Activated naive CD4-positive, alpha-beta T cell treated with anti-CD3 and anti-CD28 coated beads, Interleukin-2, amount 10 ng/mL, durations not matched to agents 7 days and 5 days (primary cell): ENCODE measurements at regions not wholly inside any gene's neighbourhood (a gene's known extent, or its start where the extent isn't known, plus 50 kb on each side); places are given as distances from the start of the nearest gene placed in this dataset.
"Not testable (repeated sequence)": the region's sequence is repeated elsewhere in the genome, so short reads cannot be mapped to it uniquely, and the experiment has no call there.

Experiments used
- CTCF ChIA-PET: fragments of 350-600 bp; sonication (Branson Sonifier 250); formaldehyde crosslinking; loops from one replicate; lab custom pipeline; 2021; ENCODE audit warnings: antibody characterized with exemption; lab: Charles Lee
- DNase-seq: peaks from one replicate; pipeline ENCODE4 v3.0.0-alpha.2; 2020
- H3K27ac Mint-ChIP-seq: one replicate; pipeline ENCODE4 v1.8.0; 2021; ENCODE audit warnings: mild to moderate bottlenecking, moderate library complexity, mixed read lengths
- H3K27me3 Mint-ChIP-seq: one replicate; pipeline ENCODE4 v1.8.0; 2021; ENCODE audit warnings: mild to moderate bottlenecking, mixed read lengths
- H3K36me3 Mint-ChIP-seq: one replicate; pipeline ENCODE4 v1.8.0; 2021; ENCODE audit warnings: mixed read lengths
- H3K4me1 Mint-ChIP-seq: one replicate; pipeline ENCODE4 v1.8.0; 2021; ENCODE audit warnings: mixed read lengths
- H3K4me3 Mint-ChIP-seq: one replicate; pipeline ENCODE4 v1.8.0; 2021; ENCODE audit warnings: mild to moderate bottlenecking, moderate library complexity, mixed read lengths
- H3K9me3 Mint-ChIP-seq: one replicate; pipeline ENCODE4 v1.8.0; 2021; ENCODE audit warnings: mixed read lengths

- H3K27ac Mint-ChIP-seq = no peak overlapping the region
Measured at GRCh38 chr7:153523320-153524015, 528.7 kb upstream of the DPP6 start.

DNA sequence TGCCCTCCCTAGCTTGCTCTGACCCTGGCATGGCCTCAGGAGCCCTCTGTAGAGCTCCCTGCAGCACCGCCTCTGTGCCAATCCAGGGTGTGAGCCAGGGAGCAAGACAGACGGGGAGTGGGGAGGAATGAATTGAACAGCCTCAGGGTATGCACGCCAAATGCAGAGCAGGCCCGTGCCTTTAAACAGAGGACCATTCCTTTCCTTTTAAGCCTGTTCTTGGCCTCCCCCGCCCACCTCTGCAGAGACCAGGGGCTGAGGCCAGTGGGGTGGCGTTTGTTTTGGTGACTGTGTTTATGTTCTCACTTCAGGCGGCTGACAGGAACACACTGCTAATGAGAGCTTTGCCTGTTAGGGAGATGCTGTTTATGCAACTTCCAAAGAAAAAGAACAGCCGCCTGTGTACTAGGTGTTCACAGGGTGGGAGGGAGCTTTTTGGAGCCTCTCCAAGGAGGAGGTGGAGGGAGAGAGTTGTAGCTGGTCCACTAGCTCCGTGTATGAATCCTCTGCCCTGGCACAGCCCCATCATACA lies 528.1 kb upstream of the DPP6 start:
- H3K27me3 Mint-ChIP-seq = no peaks in the 10 kb centered on the region
- no peaks in the 10 kb centered on the region for H3K4me1 Mint-ChIP-seq
- H3K9me3 Mint-ChIP-seq = peaks cover 14% of the 10 kb centered on the region
- H3K27ac Mint-ChIP-seq = no peak overlapping the region
- CTCF ChIA-PET = no interaction called here
- no peaks in the 10 kb centered on the region for H3K36me3 Mint-ChIP-seq
- H3K4me3 Mint-ChIP-seq = no peak overlapping the region
- DNase-seq = no peak

More at GRCh38 chr7:153523320-153524015, 528.7 kb upstream of the DPP6 start:
- Mint-ChIP-seq H3K27me3 (no peaks in the 10 kb centered on the region), H3K4me3 (no peak overlapping the region), H3K4me1 (no peaks in the 10 kb centered on the region), H3K36me3 (no peaks in the 10 kb centered on the region), H3K9me3 (peaks cover 17% of the 10 kb centered on the region)
- CTCF ChIA-PET = no interaction called here
- no peak for DNase-seq

- Mint-ChIP-seq H3K27me3 (no peaks in the 10 kb centered on the region), H3K27ac (no peak overlapping the region), H3K4me1 (no peaks in the 10 kb centered on the region), H3K36me3 (no peaks in the 10 kb centered on the region), H3K4me3 (no peak overlapping the region), H3K9me3 (peaks cover 27% of the 10 kb centered on the region)
- CTCF ChIA-PET = no interaction called here
- no peak for DNase-seq
Measured at GRCh38 chr7:153529100-153529499, 523.1 kb upstream of the DPP6 start.

- Mint-ChIP-seq H3K27me3 (no peaks in the 10 kb centered on the region), H3K9me3 (peaks cover 27% of the 10 kb centered on the region), H3K36me3 (no peaks in the 10 kb centered on the region), H3K27ac (no peak overlapping the region), H3K4me1 (no peaks in the 10 kb centered on the region), H3K4me3 (no peak overlapping the region)
- CTCF ChIA-PET = no interaction called here
- DNase-seq = no peak
Measured at GRCh38 chr7:153529651-153530165, 522.5 kb upstream of the DPP6 start.

DNA sequence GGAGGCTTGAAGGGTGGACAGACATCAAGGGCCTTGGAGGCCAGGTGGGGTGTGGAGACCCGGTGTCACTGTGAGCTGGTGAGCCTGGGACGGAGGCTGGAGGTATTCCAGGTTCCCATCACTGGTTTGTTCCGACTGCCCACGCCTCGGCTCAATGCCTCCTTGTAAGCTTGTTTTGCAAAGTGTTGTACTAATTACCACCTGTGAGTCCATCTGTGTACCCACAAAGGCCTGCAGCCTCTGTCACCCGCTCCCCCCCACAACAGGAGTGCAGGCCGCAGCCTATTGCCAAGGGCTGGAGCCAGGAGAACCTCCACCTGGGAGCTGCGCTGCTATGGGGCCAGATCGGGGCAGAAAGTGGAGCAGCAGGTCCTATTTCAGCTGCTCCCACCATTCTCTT lies 521.8 kb upstream of the DPP6 start:
- Mint-ChIP-seq H3K27ac (no peak overlapping the region), H3K27me3 (no peaks in the 10 kb centered on the region), H3K4me1 (no peaks in the 10 kb centered on the region), H3K9me3 (peaks cover 30% of the 10 kb centered on the region), H3K36me3 (no peaks in the 10 kb centered on the region), H3K4me3 (no peak overlapping the region)
- CTCF ChIA-PET = no interaction called here
- DNase-seq = no peak

GRCh38 chr7:153532326-153532725 lies 519.9 kb upstream of the DPP6 start:
- H3K4me3 Mint-ChIP-seq = no peak overlapping the region
- no peaks in the 10 kb centered on the region for H3K27me3 Mint-ChIP-seq
- H3K27ac Mint-ChIP-seq = no peak overlapping the region
- no peak for DNase-seq
- H3K4me1 Mint-ChIP-seq = no peaks in the 10 kb centered on the region
- H3K9me3 Mint-ChIP-seq = peaks cover 27% of the 10 kb centered on the region
- no peaks in the 10 kb centered on the region for H3K36me3 Mint-ChIP-seq
- CTCF ChIA-PET = no interaction called here

DNA sequence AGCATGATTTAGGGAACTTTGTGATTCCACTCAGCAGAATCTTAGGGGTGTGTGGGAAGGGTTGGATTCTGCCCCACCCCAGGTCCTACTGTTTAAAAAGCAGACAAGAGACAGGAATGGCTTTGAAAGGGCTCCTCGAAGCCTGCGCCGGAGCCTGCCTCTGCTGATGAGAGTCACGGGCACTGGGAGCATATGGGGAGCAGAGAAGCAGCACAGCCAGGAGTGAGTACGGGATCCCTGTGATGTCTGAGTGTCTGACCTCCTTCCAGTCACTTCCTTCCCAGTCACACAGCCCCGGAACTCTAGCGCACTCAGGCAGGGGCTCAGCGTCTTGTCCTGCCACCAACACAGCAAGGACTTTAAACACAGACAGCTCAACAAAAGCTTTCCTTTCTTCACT lies 514.9 kb upstream of the DPP6 start:
- H3K9me3 Mint-ChIP-seq = peaks cover 13% of the 10 kb centered on the region
- no peak overlapping the region for H3K4me3 Mint-ChIP-seq
- no peak overlapping the region for H3K27ac Mint-ChIP-seq
- no peaks in the 10 kb centered on the region for H3K4me1 Mint-ChIP-seq
- DNase-seq = no peak
- no peaks in the 10 kb centered on the region for H3K27me3 Mint-ChIP-seq
- H3K36me3 Mint-ChIP-seq = no peaks in the 10 kb centered on the region
- CTCF ChIA-PET = no interaction called here

- H3K27me3 Mint-ChIP-seq = no peaks in the 10 kb centered on the region
- H3K4me3 Mint-ChIP-seq = no peak overlapping the region
Measured at GRCh38 chr7:153541903-153542302, 510.3 kb upstream of the DPP6 start.

DNA sequence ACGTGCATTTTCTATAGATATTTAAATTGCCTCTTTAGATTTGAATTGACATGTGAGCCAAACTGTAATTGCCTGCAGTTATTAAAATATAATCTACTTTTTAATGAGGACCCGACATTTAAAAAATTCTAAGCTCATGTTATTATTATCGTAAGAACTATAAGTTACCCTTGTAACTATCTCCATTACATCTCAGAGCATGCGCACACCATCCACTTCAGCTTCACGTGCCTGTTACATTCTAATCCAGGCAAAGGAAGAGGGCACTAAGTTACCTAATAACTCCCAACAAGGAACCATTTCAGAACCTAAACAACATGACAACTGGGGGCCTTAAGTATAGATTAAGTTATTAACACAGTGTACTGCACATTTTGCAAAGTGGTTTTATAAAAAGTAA lies 509.0 kb upstream of the DPP6 start:
- no peak overlapping the region for H3K4me3 Mint-ChIP-seq
- H3K27me3 Mint-ChIP-seq = no peaks in the 10 kb centered on the region
- H3K36me3 Mint-ChIP-seq = no peaks in the 10 kb centered on the region
- CTCF ChIA-PET = no interaction called here
- H3K9me3 Mint-ChIP-seq = peaks cover 2% of the 10 kb centered on the region
- no peak for DNase-seq
- no peaks in the 10 kb centered on the region for H3K4me1 Mint-ChIP-seq
- no peak overlapping the region for H3K27ac Mint-ChIP-seq

More at GRCh38 chr7:153541903-153542302, 510.3 kb upstream of the DPP6 start:
- Mint-ChIP-seq H3K4me1 (no peaks in the 10 kb centered on the region), H3K9me3 (peaks cover 2% of the 10 kb centered on the region), H3K27ac (no peak overlapping the region), H3K36me3 (no peaks in the 10 kb centered on the region)
- no peak for DNase-seq
- CTCF ChIA-PET = no interaction called here

GRCh38 chr7:153550173-153550572 lies 502.0 kb upstream of the DPP6 start:
- CTCF ChIA-PET = no interaction called here

DNA sequence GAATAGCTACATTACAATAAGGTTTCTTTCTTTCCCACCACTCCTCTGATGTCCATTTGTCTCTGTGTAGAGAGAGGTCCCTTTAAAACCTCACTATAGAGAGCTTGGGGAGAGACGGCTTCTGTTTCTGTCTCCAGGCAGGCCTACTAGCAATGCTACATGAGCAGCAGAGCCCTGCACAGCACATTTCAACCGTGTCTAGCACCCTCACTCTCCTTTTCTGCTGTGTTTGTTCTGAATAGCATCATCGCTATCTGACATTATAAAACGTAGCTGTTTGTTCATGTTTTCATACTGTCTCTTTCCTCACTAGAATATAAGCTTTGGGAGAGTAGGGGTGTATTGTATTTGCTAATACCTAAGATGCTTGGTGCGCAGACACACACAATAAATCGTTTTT lies 487.8 kb upstream of the DPP6 start:
- no peaks in the 10 kb centered on the region for H3K27me3 Mint-ChIP-seq
- DNase-seq = no peak
- peaks cover 35% of the 10 kb centered on the region for H3K9me3 Mint-ChIP-seq
- CTCF ChIA-PET = no interaction called here
- H3K36me3 Mint-ChIP-seq = no peaks in the 10 kb centered on the region
- H3K4me1 Mint-ChIP-seq = no peaks in the 10 kb centered on the region
- H3K27ac Mint-ChIP-seq = no peak overlapping the region
- no peak overlapping the region for H3K4me3 Mint-ChIP-seq

More at GRCh38 chr7:153550173-153550572, 502.0 kb upstream of the DPP6 start:
- DNase-seq = no peak
- Mint-ChIP-seq H3K4me1 (no peaks in the 10 kb centered on the region), H3K4me3 (no peak overlapping the region), H3K9me3 (no peaks in the 10 kb centered on the region), H3K27me3 (no peaks in the 10 kb centered on the region), H3K27ac (no peak overlapping the region), H3K36me3 (no peaks in the 10 kb centered on the region)

GRCh38 chr7:153566324-153566723 lies 485.9 kb upstream of the DPP6 start:
- H3K4me1 Mint-ChIP-seq = no peaks in the 10 kb centered on the region
- H3K4me3 Mint-ChIP-seq = no peak overlapping the region
- H3K27me3 Mint-ChIP-seq = no peaks in the 10 kb centered on the region
- no peak for DNase-seq
- H3K36me3 Mint-ChIP-seq = no peaks in the 10 kb centered on the region
- CTCF ChIA-PET = no interaction called here
- H3K9me3 Mint-ChIP-seq = peaks cover 43% of the 10 kb centered on the region
- H3K27ac Mint-ChIP-seq = no peak overlapping the region

DNA sequence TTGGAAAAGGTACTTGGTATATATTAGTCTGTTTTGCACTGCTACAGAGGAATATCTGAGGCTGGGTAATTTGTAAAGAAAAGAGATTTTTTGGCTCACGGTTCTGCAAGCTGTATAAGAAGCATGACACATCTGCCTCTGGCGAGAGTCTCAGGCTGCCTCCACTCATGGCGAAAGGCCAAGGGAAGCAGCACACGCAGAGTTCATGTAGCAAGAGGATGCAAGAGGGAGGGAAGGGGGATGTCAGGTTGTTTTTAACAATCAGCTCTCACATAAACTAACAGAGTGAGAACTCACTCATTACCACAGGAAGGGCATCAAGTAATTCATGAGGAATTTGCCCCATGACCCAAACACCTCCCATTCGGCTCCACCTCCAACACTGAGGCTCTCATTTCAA lies 484.8 kb upstream of the DPP6 start:
- peaks cover 45% of the 10 kb centered on the region for H3K9me3 Mint-ChIP-seq
- H3K4me1 Mint-ChIP-seq = no peaks in the 10 kb centered on the region
- no peak overlapping the region for H3K27ac Mint-ChIP-seq
- no peaks in the 10 kb centered on the region for H3K27me3 Mint-ChIP-seq
- no peak for DNase-seq
- no peaks in the 10 kb centered on the region for H3K36me3 Mint-ChIP-seq
- CTCF ChIA-PET = no interaction called here
- H3K4me3 Mint-ChIP-seq = no peak overlapping the region

DNA sequence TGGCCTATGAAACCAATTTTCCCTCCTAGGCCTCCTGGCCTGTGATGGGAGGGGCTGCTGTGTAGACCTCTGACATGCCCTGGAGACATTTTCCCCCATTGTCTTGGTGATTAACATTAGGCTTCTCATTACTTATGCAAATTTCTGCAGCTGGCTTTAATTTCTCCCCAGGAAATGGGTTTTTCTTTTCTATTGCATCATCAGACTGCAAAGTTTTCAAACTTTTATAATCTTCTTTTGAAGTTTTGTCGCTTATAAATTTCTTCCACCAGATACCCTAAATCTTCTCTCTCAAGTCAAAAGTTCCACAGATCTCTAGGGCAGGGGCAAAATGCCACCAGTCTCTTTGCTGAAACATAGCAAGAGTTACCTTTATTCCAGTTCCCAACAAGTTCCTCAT lies 482.7 kb upstream of the DPP6 start:
- H3K36me3 Mint-ChIP-seq, DNase-seq, H3K4me1 Mint-ChIP-seq, CTCF ChIA-PET, H3K27me3 Mint-ChIP-seq, H3K27ac Mint-ChIP-seq, H3K4me3 Mint-ChIP-seq: not testable (repeated sequence)
- H3K9me3 Mint-ChIP-seq = peaks cover 50% of the 10 kb centered on the region

DNA sequence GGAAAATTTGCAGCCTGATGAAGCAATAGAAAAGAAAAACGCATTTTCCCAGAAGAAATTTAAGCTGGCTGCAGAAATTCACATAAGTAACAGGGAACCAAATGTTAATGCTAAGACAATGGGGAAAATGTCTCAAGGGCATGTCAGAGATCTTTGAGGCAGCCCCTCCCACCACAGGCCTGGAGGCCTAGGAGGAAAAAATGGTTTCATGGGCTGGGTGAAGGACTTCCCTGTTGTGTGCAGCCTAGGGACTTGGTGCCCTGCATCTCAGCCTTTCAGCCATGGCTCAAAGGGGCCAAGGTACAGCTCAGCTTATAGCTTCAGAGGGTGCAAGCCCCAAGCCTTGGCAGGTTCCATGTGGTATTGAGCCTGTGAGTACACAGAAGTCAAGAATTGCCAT lies 476.1 kb upstream of the DPP6 start:
- H3K4me1 Mint-ChIP-seq = no peaks in the 10 kb centered on the region
- peaks cover 33% of the 10 kb centered on the region for H3K9me3 Mint-ChIP-seq
- H3K27ac Mint-ChIP-seq = no peak overlapping the region
- no peaks in the 10 kb centered on the region for H3K36me3 Mint-ChIP-seq
- no peaks in the 10 kb centered on the region for H3K27me3 Mint-ChIP-seq
- CTCF ChIA-PET = no interaction called here
- no peak overlapping the region for H3K4me3 Mint-ChIP-seq
- DNase-seq = no peak
